GM21737 (cell line): ENCODE measurements at regions not wholly inside any gene's neighbourhood (a gene's known extent, or its start where the extent isn't known, plus 50 kb on each side); places are given as distances from the start of the nearest gene placed in this dataset.

ENCODE experiments used
- ATAC-seq: cut with Tn5 transposase; IDR thresholded peaks from one replicate; pipeline ENCODE4 v1.9.1; 2021; ENCODE audit warnings: mild to moderate bottlenecking, moderate library complexity; ENCODE audit not compliant: unreplicated experiment

DNA sequence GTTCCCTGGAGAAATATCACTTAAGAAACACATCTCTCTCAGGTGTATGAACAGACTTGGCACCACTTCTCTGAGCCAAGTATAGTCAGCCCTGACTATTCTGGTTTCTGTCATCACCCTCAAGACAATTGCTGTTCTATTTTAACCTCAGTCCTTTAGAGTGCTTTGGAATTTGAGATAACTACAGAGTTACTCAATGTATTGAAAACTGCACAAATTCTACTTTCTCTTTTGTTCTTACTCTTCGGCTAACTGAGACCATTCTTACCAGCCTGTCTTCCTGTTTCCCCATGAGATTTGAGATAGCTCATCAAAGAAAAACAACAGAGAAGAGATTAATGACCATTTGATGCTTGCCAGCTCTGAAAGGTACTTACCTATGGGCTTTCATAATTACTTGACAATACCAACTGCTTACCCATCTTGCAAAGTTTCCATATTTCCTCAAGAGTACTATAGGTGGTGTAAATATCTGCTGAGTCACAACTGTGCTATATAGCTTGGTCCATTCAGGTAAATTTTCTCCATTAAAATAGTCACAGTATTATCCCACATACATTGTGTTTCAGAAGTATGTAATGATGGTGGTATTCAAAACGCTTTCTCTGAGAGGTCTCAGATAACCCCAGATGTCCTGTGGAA lies 467.5 kb upstream of the CHST9 start:
- ATAC-seq: no peak

GRCh38 chr18:27649621-27650020 lies 464.5 kb upstream of the CHST9 start:
- no peak for ATAC-seq

GRCh38 chr18:27645929-27646328 lies 460.8 kb upstream of the CHST9 start:
- ATAC-seq: no peak

DNA sequence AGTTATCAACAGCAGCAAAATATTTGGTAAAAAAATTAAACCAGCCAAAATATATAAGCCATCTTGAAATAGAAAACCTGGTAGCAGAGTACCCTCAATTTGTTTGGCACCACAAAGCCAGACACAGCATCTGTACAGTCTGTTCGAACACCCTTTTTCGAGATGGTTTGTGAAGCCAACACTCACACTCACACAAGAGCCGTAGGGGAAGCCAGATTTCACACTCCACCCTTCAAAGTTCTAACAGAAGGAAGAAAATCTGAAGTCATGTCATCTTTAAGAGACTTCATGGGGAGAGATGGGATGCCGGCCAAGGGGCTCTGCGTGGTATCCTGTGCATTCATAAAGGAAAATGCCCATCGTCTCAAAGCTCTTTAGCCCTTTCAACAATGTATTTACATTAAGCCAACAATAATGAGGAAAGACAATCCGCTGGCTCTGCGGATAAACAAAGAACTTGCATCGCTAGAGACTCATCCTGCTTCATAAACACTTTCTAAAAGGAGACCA lies 451.5 kb upstream of the CHST9 start:
- ATAC-seq: no peak

GRCh38 chr18:27632706-27633105 lies 447.6 kb upstream of the CHST9 start:
- ATAC-seq: no peak

- ATAC-seq: no peak
Measured at GRCh38 chr18:27627927-27628326, 442.8 kb upstream of the CHST9 start.

- no peak for ATAC-seq
Measured at GRCh38 chr18:27621236-27621890, 436.3 kb upstream of the CHST9 start.

DNA sequence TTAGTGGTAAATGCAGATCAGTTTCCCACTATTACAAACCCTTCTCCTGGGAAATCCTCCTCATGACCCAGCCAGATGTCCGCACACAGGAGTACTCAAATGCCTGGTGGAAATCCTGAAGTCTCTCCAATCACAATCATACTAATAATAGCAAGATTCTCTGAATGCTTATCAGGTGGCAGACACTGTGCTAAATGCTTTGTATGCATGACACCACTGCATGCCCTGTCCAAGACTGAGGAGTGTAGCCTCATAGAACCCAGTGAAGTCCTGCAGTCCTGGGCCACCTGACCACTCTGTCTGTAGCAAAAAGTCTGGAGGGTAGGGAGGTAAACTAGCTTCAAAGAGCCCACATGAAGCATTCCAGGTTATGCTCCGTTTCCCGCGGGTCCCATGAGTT lies 434.8 kb upstream of the CHST9 start:
- no peak for ATAC-seq

GRCh38 chr18:27619090-27619772 lies 434.1 kb upstream of the CHST9 start:
- no peak for ATAC-seq

DNA sequence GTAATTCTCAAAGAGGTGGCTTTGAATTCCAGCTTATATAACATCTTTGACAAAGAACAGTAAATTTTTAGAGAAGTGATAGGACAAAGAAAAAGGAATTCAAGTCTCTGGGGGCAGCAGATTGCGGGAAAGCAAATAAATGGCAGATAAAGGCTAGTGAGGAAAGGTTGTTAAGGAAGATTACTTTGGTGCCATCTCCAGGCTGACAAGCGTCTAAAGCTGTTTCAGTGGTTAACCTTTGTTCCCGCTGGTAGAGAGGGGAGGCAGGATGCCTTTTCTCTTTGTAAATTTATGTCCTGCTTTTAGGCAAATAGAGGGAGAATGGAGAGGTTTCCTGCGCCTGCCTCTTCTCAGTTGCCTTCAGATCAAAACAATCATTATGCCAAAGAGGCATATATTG lies 431.2 kb upstream of the CHST9 start:
- ATAC-seq: no peak

DNA sequence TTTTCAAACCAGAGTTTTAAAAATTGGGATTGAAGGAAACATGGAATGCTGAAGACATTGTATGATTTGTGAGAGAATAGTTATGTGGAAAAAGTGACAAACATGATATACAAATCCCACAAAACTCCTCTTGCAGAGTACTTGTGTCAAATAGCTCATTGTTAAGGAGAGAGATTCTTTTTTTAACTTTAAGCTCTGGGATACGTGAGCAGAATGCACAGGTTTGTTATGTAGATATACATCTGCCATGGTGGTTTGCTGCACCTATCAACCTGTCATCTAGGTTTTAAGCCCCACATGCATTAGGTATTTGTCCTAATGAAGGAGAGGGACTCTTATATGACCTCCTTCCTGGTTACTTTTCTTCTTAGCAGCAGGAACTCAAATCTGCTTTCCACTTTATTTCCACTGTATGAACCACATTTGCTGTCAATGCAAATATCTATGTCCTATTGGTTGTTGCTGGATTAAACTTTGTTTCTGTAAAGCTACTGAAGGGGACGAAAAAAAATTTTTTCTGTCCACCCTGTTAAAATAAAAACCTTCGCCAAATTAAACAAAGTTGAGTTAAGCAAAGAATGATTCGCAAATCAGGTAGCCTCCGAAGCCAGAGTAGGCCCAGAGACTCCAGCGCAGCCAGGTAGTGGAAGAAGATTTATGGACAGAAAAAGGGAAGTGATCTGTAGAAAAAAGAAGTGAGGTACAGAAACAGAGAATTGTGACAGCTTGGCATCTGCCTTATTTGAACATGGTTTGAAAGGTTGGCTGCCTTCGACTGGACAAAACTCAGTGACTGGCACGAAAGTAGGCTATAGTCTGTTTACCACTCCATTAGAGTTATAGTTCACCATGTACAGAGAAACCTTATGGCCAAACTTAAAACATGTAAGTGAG lies 430.1 kb upstream of the CHST9 start:
- ATAC-seq: no peak

GRCh38 chr18:27609221-27609620 lies 424.1 kb upstream of the CHST9 start:
- no peak for ATAC-seq

DNA sequence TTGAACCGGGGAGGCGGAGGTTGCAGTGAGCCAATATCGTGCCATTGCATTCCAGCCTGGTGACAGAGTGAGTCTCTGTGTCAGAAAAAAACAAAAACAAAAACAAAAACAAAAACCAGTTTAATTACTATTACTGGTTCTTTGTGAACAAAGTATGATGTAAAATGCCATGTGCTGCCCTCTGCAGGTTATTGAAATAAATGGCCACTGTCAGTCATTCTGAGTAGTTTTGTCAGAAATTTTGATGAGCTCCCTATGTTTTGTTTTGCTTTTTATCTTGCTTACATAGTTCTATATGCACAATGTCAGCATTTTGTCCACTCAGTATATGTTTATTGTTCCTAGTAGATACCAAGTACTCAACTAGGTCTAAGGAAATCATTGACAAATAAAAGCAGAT lies 423.6 kb upstream of the CHST9 start:
- ATAC-seq: no peak

- ATAC-seq: no peak
Measured at GRCh38 chr18:27608174-27608573, 423.1 kb upstream of the CHST9 start.

- no peak for ATAC-seq
Measured at GRCh38 chr18:27606741-27607140, 421.6 kb upstream of the CHST9 start.

GRCh38 chr18:27605107-27605834 lies 420.2 kb upstream of the CHST9 start:
- no peak for ATAC-seq

DNA sequence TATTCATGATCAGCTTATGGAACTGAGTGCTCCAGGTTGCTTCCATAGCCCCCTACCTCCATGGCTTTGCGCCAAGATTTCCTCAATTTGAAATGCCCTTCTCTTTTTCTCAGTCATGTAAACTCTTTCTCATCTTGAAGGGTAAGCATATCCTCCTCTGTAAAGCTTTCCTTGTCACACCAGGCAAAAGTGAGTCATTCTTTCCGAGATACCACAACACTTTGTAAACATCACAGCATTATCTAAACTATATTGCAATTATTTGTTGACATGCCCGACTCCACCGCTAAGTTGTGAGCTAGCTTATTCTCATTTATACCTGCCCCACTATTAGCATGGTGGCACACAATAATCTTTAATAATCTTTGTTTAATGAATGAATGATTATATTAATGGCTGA lies 419.5 kb upstream of the CHST9 start:
- no peak for ATAC-seq

DNA sequence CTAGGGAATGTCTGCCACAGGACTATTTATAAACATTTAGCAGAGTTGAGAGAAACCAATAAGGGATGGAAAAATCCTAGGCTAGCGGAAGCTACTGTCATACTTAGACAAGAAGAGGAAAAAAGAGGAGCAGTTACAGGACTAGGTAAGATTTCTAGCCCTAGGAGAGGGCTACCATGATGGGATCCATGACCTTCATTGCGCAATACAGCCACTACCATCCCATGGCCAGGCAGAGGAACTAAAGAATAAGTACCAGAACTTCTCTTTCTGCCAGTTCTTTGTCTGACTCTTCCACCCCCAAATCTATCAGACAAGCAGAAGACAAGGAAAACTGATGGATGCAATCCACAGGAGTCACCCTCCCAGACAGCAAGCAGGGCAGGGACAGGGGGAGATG lies 417.0 kb upstream of the CHST9 start:
- no peak for ATAC-seq

GRCh38 chr18:27600245-27600644 lies 415.1 kb upstream of the CHST9 start:
- ATAC-seq: no peak

GRCh38 chr18:27599202-27599829 lies 414.2 kb upstream of the CHST9 start:
- ATAC-seq: peak; percentile 69
